Lower leg skin (tissue), 3 donors: ENCODE measurements at regions not wholly inside any gene's neighbourhood (a gene's known extent, or its start where the extent isn't known, plus 50 kb on each side); places are given as distances from the start of the nearest gene placed in this dataset.

Experiments
- POLR2A ChIP-seq, 2 donors: fragments of 450-650 bp; IDR thresholded peaks; one replicate each; pipeline ENCODE4 v1.6.1; 2016 to 2017; ENCODE audit warnings: antibody characterized with exemption in 2 of 2, mild to moderate bottlenecking in 1 of 2, moderate library complexity in 1 of 2
- TF ChIP-seq, protein P1 (sequence below), 3 donors: fragments of 450-650 bp; IDR thresholded peaks; one replicate each; pipeline ENCODE4 v1.5.1; 2016; ENCODE audit warnings: antibody characterized with exemption in 3 of 3, mild to moderate bottlenecking in 3 of 3, moderate library complexity in 2 of 3

DNA sequence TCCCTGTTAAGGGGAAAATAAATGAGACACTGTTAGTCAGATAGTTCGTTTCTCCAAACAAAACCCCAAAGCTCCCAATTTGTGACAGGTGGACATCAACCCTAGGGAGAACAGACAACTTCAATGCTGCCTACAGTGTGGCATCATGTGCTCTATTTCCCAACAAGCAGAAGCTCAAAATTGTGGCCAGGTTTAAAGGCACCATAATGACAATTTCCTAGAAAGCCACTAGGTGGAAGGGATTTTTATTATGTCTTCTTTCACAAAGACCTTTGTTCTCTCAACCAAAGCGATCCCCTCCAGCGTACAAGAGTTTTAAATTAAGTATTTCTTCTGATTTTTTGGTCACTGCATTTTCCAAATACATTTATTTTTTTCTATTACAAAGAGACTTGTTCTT, 88.0 kb upstream of the MBIP start:
- TF ChIP-seq POLR2A (IDR thresholded peaks at IDR 0.05): no peak
- TF ChIP-seq, protein P1, sequence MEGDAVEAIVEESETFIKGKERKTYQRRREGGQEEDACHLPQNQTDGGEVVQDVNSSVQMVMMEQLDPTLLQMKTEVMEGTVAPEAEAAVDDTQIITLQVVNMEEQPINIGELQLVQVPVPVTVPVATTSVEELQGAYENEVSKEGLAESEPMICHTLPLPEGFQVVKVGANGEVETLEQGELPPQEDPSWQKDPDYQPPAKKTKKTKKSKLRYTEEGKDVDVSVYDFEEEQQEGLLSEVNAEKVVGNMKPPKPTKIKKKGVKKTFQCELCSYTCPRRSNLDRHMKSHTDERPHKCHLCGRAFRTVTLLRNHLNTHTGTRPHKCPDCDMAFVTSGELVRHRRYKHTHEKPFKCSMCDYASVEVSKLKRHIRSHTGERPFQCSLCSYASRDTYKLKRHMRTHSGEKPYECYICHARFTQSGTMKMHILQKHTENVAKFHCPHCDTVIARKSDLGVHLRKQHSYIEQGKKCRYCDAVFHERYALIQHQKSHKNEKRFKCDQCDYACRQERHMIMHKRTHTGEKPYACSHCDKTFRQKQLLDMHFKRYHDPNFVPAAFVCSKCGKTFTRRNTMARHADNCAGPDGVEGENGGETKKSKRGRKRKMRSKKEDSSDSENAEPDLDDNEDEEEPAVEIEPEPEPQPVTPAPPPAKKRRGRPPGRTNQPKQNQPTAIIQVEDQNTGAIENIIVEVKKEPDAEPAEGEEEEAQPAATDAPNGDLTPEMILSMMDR (IDR thresholded peaks at IDR 0.05): no peak
